CD14-positive monocyte (primary cell): ENCODE measurements at regions not wholly inside any gene's neighbourhood (a gene's known extent, or its start where the extent isn't known, plus 50 kb on each side); places are given as distances from the start of the nearest gene placed in this dataset.

Source experiments
- DNase-seq, 3 donors: peaks; one replicate each; pipeline ENCODE4 v3.0.0-alpha.2; 2011 to 2022
- H2AFZ ChIP-seq: 2 replicates; pipeline ENCODE4 v1.6.0; 2012; ENCODE audit warnings: mild to moderate bottlenecking, low read depth, low read length, inconsistent platforms; ENCODE audit not compliant: insufficient read depth, poor library complexity, severe bottlenecking
- H3K27ac ChIP-seq, 2 donors: 1 replicate in 1 of 2; 2 replicates in 1 of 2; pipeline ENCODE4 v1.5.1; 2012 to 2013; ENCODE audit warnings: low read length in 2 of 2, control low read depth in 1 of 2, inconsistent platforms in 1 of 2, low read depth in 1 of 2, mild to moderate bottlenecking in 1 of 2
- H3K27me3 ChIP-seq, 2 donors: one replicate each; pipeline versions ENCODE4 v1.6.0 to v1.6.1; 2011 to 2013; ENCODE audit warnings: low read length in 2 of 2; ENCODE audit not compliant: control insufficient read depth in 2 of 2, insufficient read depth in 2 of 2
- H3K36me3 ChIP-seq, 2 donors: replicated peaks in 1 of 2; 1 replicate in 1 of 2; 2 replicates in 1 of 2; pipeline versions ENCODE4 v1.5.1 to v1.6.1; 2012 to 2013; ENCODE audit warnings: low read length in 2 of 2, control low read depth in 1 of 2, inconsistent platforms in 1 of 2, mild to moderate bottlenecking in 1 of 2; ENCODE audit not compliant: insufficient read depth in 2 of 2, control insufficient read depth in 1 of 2
- H3K4me1 ChIP-seq, 2 donors: 1 replicate in 1 of 2; 2 replicates in 1 of 2; pipeline versions ENCODE4 v1.5.1 to v1.6.1; 2012 to 2013; ENCODE audit warnings: low read length in 2 of 2, control low read depth in 1 of 2, inconsistent platforms in 1 of 2, mild to moderate bottlenecking in 1 of 2, moderate library complexity in 1 of 2; ENCODE audit not compliant: insufficient read depth in 2 of 2, control insufficient read depth in 1 of 2
- H3K4me2 ChIP-seq: replicated peaks from 2 replicates; pipeline ENCODE3; 2012; ENCODE audit warnings: low read length, moderate library complexity, mild to moderate bottlenecking; ENCODE audit not compliant: poor library complexity, severe bottlenecking; ENCODE audit errors: extremely low read depth
- H3K4me3 ChIP-seq, 3 experiments: fragments of 200-600 bp in 1 of 3; sonication (generic) in 1 of 3; replicated peaks in 1 of 3; 1 replicate in 2 of 3; 2 replicates in 1 of 3; pipeline ENCODE4 v1.5.1; 2011 to 2013; ENCODE audit warnings: low read length in 3 of 3, mild to moderate bottlenecking in 3 of 3, control low read depth in 2 of 3, low read depth in 2 of 3, inconsistent platforms in 1 of 3, moderate library complexity in 1 of 3
- H3K79me2 ChIP-seq: 2 replicates; pipeline ENCODE4 v1.6.0; 2012; ENCODE audit warnings: mild to moderate bottlenecking, control low read depth, inconsistent platforms, low read length, moderate library complexity; ENCODE audit not compliant: insufficient read depth
- H3K9ac ChIP-seq: 2 replicates; pipeline ENCODE4 v1.6.0; 2017; ENCODE audit warnings: low read length, mild to moderate bottlenecking; ENCODE audit not compliant: insufficient read depth, poor library complexity, severe bottlenecking
- H3K9me3 ChIP-seq, 2 donors: replicated peaks in 1 of 2; 1 replicate in 1 of 2; 2 replicates in 1 of 2; pipeline versions ENCODE4 v1.5.1 to v1.6.1; 2012 to 2013; ENCODE audit warnings: low read length in 2 of 2, control low read depth in 1 of 2; ENCODE audit not compliant: control insufficient read depth in 1 of 2, insufficient read depth in 1 of 2
- H4K20me1 ChIP-seq: 2 replicates; pipeline ENCODE4 v1.6.0; 2012; ENCODE audit warnings: mild to moderate bottlenecking, low read length, control low read depth, moderate library complexity; ENCODE audit not compliant: insufficient read depth
- H3K27ac Mint-ChIP-seq, 7 donors: one replicate each; pipeline ENCODE4 v1.8.0; 2020; ENCODE audit warnings: mild to moderate bottlenecking in 7 of 7, mixed read lengths in 7 of 7, moderate library complexity in 6 of 7, inconsistent platforms in 2 of 7
- H3K27me3 Mint-ChIP-seq, 3 donors: one replicate each; pipeline ENCODE4 v1.8.0; 2021 to 2022; ENCODE audit warnings: low read depth in 3 of 3, mild to moderate bottlenecking in 3 of 3, mixed read lengths in 3 of 3, moderate library complexity in 3 of 3, inconsistent platforms in 1 of 3
- H3K36me3 Mint-ChIP-seq, 2 donors: one replicate each; pipeline ENCODE4 v1.8.0; 2020; ENCODE audit warnings: mixed read lengths in 2 of 2, inconsistent platforms in 1 of 2, mild to moderate bottlenecking in 1 of 2
- H3K4me1 Mint-ChIP-seq: one replicate; pipeline ENCODE4 v1.8.0; 2020; ENCODE audit warnings: mild to moderate bottlenecking, mixed read lengths
- H3K4me3 Mint-ChIP-seq, 2 donors: one replicate each; pipeline ENCODE4 v1.8.0; 2020; ENCODE audit warnings: mild to moderate bottlenecking in 2 of 2, mixed read lengths in 2 of 2, moderate library complexity in 1 of 2
- H3K9me3 Mint-ChIP-seq, 7 donors: one replicate each; pipeline ENCODE4 v1.8.0; 2020 to 2022; ENCODE audit warnings: mixed read lengths in 7 of 7, mild to moderate bottlenecking in 6 of 7, moderate library complexity in 6 of 7, inconsistent platforms in 2 of 7
- WGBS: methylation state at CpG from one replicate; pipeline ENCODE4 v1.1.5; 2013; ENCODE audit warnings: missing lambda C conversion rate; ENCODE audit not compliant: insufficient coverage; 5-methylcytosine and 5-hydroxymethylcytosine counted together
- intact Hi-C, 2 donors: fragments of 100-400 bp; cut with micrococcal nuclease; formaldehyde crosslinking; loops; one replicate each; pipeline versions ENCODE4 v1.15.0 to v1.15.1; 2023
- TF ChIP-seq, protein P1 (sequence below): fragments of 200-600 bp; IDR thresholded peaks from one replicate; pipeline ENCODE4 v1.8.0; 2022; ENCODE audit warnings: antibody characterized with exemption, mild to moderate bottlenecking

GRCh38 chr20:57762531-57763234, 52.9 kb upstream of the PMEPA1 start:
- Histone ChIP-seq H2AFZ (no peak overlapping the region), H3K27me3 (no peaks in the 10 kb centered on the region), H4K20me1 (no peaks in the 10 kb centered on the region), H3K4me1 (no peaks in the 10 kb centered on the region), H3K4me2 (no peak overlapping the region), H3K79me2 (no peaks in the 10 kb centered on the region), H3K36me3 (no peaks in the 10 kb centered on the region), H3K4me3 (no peak overlapping the region), H3K9me3 (peaks cover 0 to 4% of the 10 kb centered on the region in 2 donors), H3K27ac (no peak overlapping the region), H3K9ac (no peak overlapping the region)
- no peaks in the 10 kb centered on the region for H3K4me1 Mint-ChIP-seq
- no peak for DNase-seq
- TF ChIP-seq, protein P1, sequence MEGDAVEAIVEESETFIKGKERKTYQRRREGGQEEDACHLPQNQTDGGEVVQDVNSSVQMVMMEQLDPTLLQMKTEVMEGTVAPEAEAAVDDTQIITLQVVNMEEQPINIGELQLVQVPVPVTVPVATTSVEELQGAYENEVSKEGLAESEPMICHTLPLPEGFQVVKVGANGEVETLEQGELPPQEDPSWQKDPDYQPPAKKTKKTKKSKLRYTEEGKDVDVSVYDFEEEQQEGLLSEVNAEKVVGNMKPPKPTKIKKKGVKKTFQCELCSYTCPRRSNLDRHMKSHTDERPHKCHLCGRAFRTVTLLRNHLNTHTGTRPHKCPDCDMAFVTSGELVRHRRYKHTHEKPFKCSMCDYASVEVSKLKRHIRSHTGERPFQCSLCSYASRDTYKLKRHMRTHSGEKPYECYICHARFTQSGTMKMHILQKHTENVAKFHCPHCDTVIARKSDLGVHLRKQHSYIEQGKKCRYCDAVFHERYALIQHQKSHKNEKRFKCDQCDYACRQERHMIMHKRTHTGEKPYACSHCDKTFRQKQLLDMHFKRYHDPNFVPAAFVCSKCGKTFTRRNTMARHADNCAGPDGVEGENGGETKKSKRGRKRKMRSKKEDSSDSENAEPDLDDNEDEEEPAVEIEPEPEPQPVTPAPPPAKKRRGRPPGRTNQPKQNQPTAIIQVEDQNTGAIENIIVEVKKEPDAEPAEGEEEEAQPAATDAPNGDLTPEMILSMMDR, result no peak
- peaks cover 0 to 6% (median 4%) of the 10 kb centered on the region in 7 donors for H3K9me3 Mint-ChIP-seq
- peaks cover 0 to 6% (median 4%) of the 10 kb centered on the region in 3 donors for H3K27me3 Mint-ChIP-seq
- intact Hi-C loops, result no loop called here
- no peaks in the 10 kb centered on the region for H3K36me3 Mint-ChIP-seq
- no peak overlapping the region for H3K4me3 Mint-ChIP-seq
- no peak overlapping the region for H3K27ac Mint-ChIP-seq
- WGBS, result 82% methylated on average over 5 of the region's 8 CpGs

DNA sequence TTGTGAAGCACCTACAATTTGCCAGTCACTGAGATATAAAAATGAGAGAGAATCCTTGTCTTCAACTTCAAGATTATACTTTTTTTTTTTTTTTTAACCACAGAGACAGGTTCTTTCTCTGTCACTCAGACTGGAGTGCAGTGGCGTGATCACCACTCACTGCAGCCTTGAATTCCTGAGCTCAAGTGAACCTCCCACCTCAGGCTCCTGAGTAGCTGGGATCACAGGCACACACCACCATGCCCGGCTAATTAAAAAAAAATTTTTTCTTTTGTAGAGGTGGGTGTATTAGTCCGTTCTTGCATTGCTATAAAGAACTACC, 51.6 kb upstream of the PMEPA1 start:
- H3K4me3 ChIP-seq, result no peak overlapping the region
- H2AFZ ChIP-seq, result no peak overlapping the region
- Mint-ChIP-seq H3K4me3 (no peak overlapping the region), H3K4me1 (no peaks in the 10 kb centered on the region), H3K27ac (no peak overlapping the region), H3K36me3 (no peaks in the 10 kb centered on the region), H3K27me3 (peaks cover 0 to 4% (median 2%) of the 10 kb centered on the region in 3 donors), H3K9me3 (peaks cover 0 to 12% (median 7%) of the 10 kb centered on the region in 7 donors)
- intact Hi-C loops, result no loop called here
- H3K4me2 ChIP-seq, result no peak overlapping the region
- no peaks in the 10 kb centered on the region for H3K79me2 ChIP-seq
- no CpG with 5 or more reads among the region's 3 CpGs for WGBS
- H3K27ac ChIP-seq, result no peak overlapping the region
- no peaks in the 10 kb centered on the region for H4K20me1 ChIP-seq
- TF ChIP-seq, protein P1, result no peak
- H3K9ac ChIP-seq, result no peak overlapping the region
- H3K4me1 ChIP-seq, result no peaks in the 10 kb centered on the region
- DNase-seq, result no peak
- no peaks in the 10 kb centered on the region for H3K36me3 ChIP-seq
- H3K9me3 ChIP-seq, result peaks cover 4 to 6% of the 10 kb centered on the region in 2 donors
- H3K27me3 ChIP-seq, result no peaks in the 10 kb centered on the region
